ENCODE measurements at regions not wholly inside any gene's neighbourhood (a gene's known extent, or its start where the extent isn't known, plus 50 kb on each side); places are given as distances from the start of the nearest gene placed in this dataset.

- no peak for TF ChIP-seq CTCF (IDR thresholded peaks at IDR 0.05; ENCODE audit: low read depth, low read length)
- no peak for DNase-seq (ENCODE audit: low read depth, low spot score)
- Histone ChIP-seq H3K27me3 (ENCODE audit: control insufficient read depth, insufficient read depth, low read length) (no peaks in the 10 kb centered on the region), H3K27ac (ENCODE audit: low read depth, low read length) (no peak overlapping the region), H3K4me3 (ENCODE audit: low read depth, low read length) (no peak overlapping the region), H3K9me3 (ENCODE audit: control insufficient read depth, insufficient read depth, low read length) (peaks cover 50% of the 10 kb centered on the region)
- CTCF ChIA-PET, result no interaction called here
- POLR2A ChIA-PET, result no interaction called here
These were observed 260.0 kb upstream of the MKI67 start for GRCh38 chr10:128386231-128386630.

- CTCF ChIA-PET, result no interaction called here
- peaks cover 48% of the 10 kb centered on the region for H3K9me3 ChIP-seq (ENCODE audit: control insufficient read depth, insufficient read depth, low read length)
- DNase-seq (ENCODE audit: low read depth, low spot score), result no peak
- no peak overlapping the region for H3K4me3 ChIP-seq (ENCODE audit: low read depth, low read length)
- no peak for TF ChIP-seq CTCF (IDR thresholded peaks at IDR 0.05; ENCODE audit: low read depth, low read length)
- no peak overlapping the region for H3K27ac ChIP-seq (ENCODE audit: low read depth, low read length)
- no peaks in the 10 kb centered on the region for H3K27me3 ChIP-seq (ENCODE audit: control insufficient read depth, insufficient read depth, low read length)
- POLR2A ChIA-PET, result no interaction called here
These were observed 260.8 kb upstream of the MKI67 start for GRCh38 chr10:128386816-128387604.

GRCh38 chr10:128390596-128390995 is 264.4 kb upstream of the MKI67 start:
- no peak overlapping the region for H3K4me3 ChIP-seq (ENCODE audit: low read depth, low read length)

GRCh38 chr10:128393546-128393945 is 267.3 kb upstream of the MKI67 start:
- CTCF ChIA-PET, result no interaction called here
- Histone ChIP-seq H3K27ac (ENCODE audit: low read depth, low read length) (no peak overlapping the region), H3K4me3 (ENCODE audit: low read depth, low read length) (no peak overlapping the region), H3K27me3 (ENCODE audit: control insufficient read depth, insufficient read depth, low read length) (no peaks in the 10 kb centered on the region), H3K9me3 (ENCODE audit: control insufficient read depth, insufficient read depth, low read length) (peaks cover 49% of the 10 kb centered on the region)
- no peak for DNase-seq (ENCODE audit: low read depth, low spot score)
- TF ChIP-seq CTCF (IDR thresholded peaks at IDR 0.05; ENCODE audit: low read depth, low read length), result no peak
- POLR2A ChIA-PET, result no interaction called here

More at GRCh38 chr10:128390596-128390995, 264.4 kb upstream of the MKI67 start:
- Histone ChIP-seq H3K9me3 (ENCODE audit: control insufficient read depth, insufficient read depth, low read length) (peaks cover 45% of the 10 kb centered on the region), H3K27ac (ENCODE audit: low read depth, low read length) (no peak overlapping the region), H3K27me3 (ENCODE audit: control insufficient read depth, insufficient read depth, low read length) (no peaks in the 10 kb centered on the region)
- TF ChIP-seq CTCF (IDR thresholded peaks at IDR 0.05; ENCODE audit: low read depth, low read length), result no peak
- DNase-seq (ENCODE audit: low read depth, low spot score), result no peak
- POLR2A ChIA-PET, result no interaction called here
- CTCF ChIA-PET, result no interaction called here

GRCh38 chr10:128398118-128398517 is 271.9 kb upstream of the MKI67 start:
- ChIA-PET POLR2A (no interaction called here), CTCF (no interaction called here)
- peaks cover 63% of the 10 kb centered on the region for H3K9me3 ChIP-seq (ENCODE audit: control insufficient read depth, insufficient read depth, low read length)
- no peak for TF ChIP-seq CTCF (IDR thresholded peaks at IDR 0.05; ENCODE audit: low read depth, low read length)
- no peak for DNase-seq (ENCODE audit: low read depth, low spot score)
- no peak overlapping the region for H3K4me3 ChIP-seq (ENCODE audit: low read depth, low read length)
- H3K27me3 ChIP-seq (ENCODE audit: control insufficient read depth, insufficient read depth, low read length), result no peaks in the 10 kb centered on the region
- H3K27ac ChIP-seq (ENCODE audit: low read depth, low read length), result no peak overlapping the region
